WTC11 (cell line): ENCODE measurements at regions not wholly inside any gene's neighbourhood (a gene's known extent, or its start where the extent isn't known, plus 50 kb on each side); places are given as distances from the start of the nearest gene placed in this dataset.

ENCODE experiments used
- ATAC-seq: fragments of 200-7000 bp; cut with Tn5 transposase; 2 replicates; pipeline ENCODE4 v1.10.0; 2021; ENCODE audit warnings: mild to moderate bottlenecking, moderate library complexity
- CTCF ChIA-PET: fragments of 300-600 bp; sonication (Branson Sonifier 250); formaldehyde crosslinking; loops from one replicate; lab custom pipeline; 2021; ENCODE audit warnings: antibody characterized with exemption; lab: Charles Lee
- POLR2A ChIA-PET: fragments of 350-600 bp; sonication (Branson Sonifier 250); formaldehyde crosslinking; loops from one replicate; lab custom pipeline; 2021; ENCODE audit warnings: antibody characterized with exemption; lab: Charles Lee
- DNase-seq: peaks from one replicate; pipeline ENCODE4 v3.0.0; 2021; ENCODE audit warnings: low spot score
- H3K27ac Mint-ChIP-seq: 2 replicates; pipeline ENCODE4 v1.8.0; 2021; ENCODE audit warnings: mixed read lengths
- H3K27me3 Mint-ChIP-seq: 2 replicates; pipeline ENCODE4 v1.8.0; 2021; ENCODE audit warnings: low read depth, mild to moderate bottlenecking, moderate library complexity, mixed read lengths
- H3K36me3 Mint-ChIP-seq: 2 replicates; pipeline ENCODE4 v1.8.0; 2021; ENCODE audit warnings: mixed read lengths
- H3K4me1 Mint-ChIP-seq: 2 replicates; pipeline ENCODE4 v1.8.0; 2022; ENCODE audit warnings: mixed read lengths
- H3K4me3 Mint-ChIP-seq: 2 replicates; pipeline ENCODE4 v1.8.0; 2021; ENCODE audit warnings: mild to moderate bottlenecking, moderate library complexity, mixed read lengths
- H3K9me3 Mint-ChIP-seq: 2 replicates; pipeline ENCODE4 v1.8.0; 2021; ENCODE audit warnings: mixed read lengths
- FOXP4 ChIP-seq: sonication (generic); formaldehyde crosslinking; IDR thresholded peaks from 2 replicates; pipeline ENCODE4 v1.8.0; 2022; ENCODE audit warnings: mild to moderate bottlenecking, missing genetic modification reagents
- GRHL2 ChIP-seq: fragments of 250-450 bp; sonication (Bioruptor Pico); IDR thresholded peaks from 2 replicates; pipeline ENCODE4 v1.8.0; 2022; ENCODE audit warnings: mild to moderate bottlenecking, moderate library complexity; ENCODE audit not compliant: insufficient replicate concordance, severe bottlenecking
- HMGA2 ChIP-seq: fragments of 250-450 bp; sonication (Bioruptor Pico); IDR thresholded peaks from 2 replicates; pipeline ENCODE4 v1.4.0; 2021; ENCODE audit warnings: mild to moderate bottlenecking, moderate library complexity
- IRF2 ChIP-seq: sonication (generic); formaldehyde crosslinking; IDR thresholded peaks from 2 replicates; pipeline ENCODE4 v1.8.0; 2022; ENCODE audit warnings: low read depth, missing genetic modification reagents, borderline replicate concordance
- JAZF1 ChIP-seq: fragments of 250-450 bp; sonication (Bioruptor Pico); IDR thresholded peaks from 2 replicates; pipeline ENCODE4 v1.9.0; 2021; ENCODE audit warnings: moderate library complexity, mild to moderate bottlenecking, inconsistent platforms
- KAT7 ChIP-seq: sonication (generic); formaldehyde crosslinking; IDR thresholded peaks from 2 replicates; pipeline ENCODE4 v1.8.1; 2023; ENCODE audit warnings: missing genetic modification reagents, mild to moderate bottlenecking, borderline replicate concordance
- MLX ChIP-seq: sonication (generic); formaldehyde crosslinking; IDR thresholded peaks from 2 replicates; pipeline ENCODE4 v1.8.1; 2023; ENCODE audit warnings: mild to moderate bottlenecking, missing genetic modification reagents, moderate library complexity
- NFE2L1 ChIP-seq: sonication (generic); formaldehyde crosslinking; IDR thresholded peaks from 2 replicates; pipeline ENCODE4 v1.8.1; 2023; ENCODE audit warnings: missing genetic modification reagents
- NFYB ChIP-seq: sonication (generic); formaldehyde crosslinking; conservative IDR thresholded peaks from 2 replicates; pipeline ENCODE4 v1.8.0; 2022; ENCODE audit warnings: low read depth, missing genetic modification reagents
- NR2C2 ChIP-seq: sonication (generic); formaldehyde crosslinking; IDR thresholded peaks from 2 replicates; pipeline ENCODE4 v1.8.0; 2022; ENCODE audit warnings: mild to moderate bottlenecking, missing genetic modification reagents
- OVOL2 ChIP-seq: fragments of 250-450 bp; sonication (Bioruptor Pico); IDR thresholded peaks from 2 replicates; pipeline ENCODE4 v1.9.0; 2021; ENCODE audit warnings: mild to moderate bottlenecking, borderline replicate concordance
- SMAD4 ChIP-seq: sonication (generic); formaldehyde crosslinking; IDR thresholded peaks from 2 replicates; pipeline ENCODE4 v1.8.0; 2022; ENCODE audit warnings: mild to moderate bottlenecking, missing genetic modification reagents
- TCF7 ChIP-seq: sonication (generic); formaldehyde crosslinking; IDR thresholded peaks from 2 replicates; pipeline ENCODE4 v1.8.0; 2022; ENCODE audit warnings: mild to moderate bottlenecking, low read depth, missing genetic modification reagents, moderate library complexity
- TEAD1 ChIP-seq: sonication (generic); formaldehyde crosslinking; IDR thresholded peaks from 2 replicates; pipeline ENCODE4 v1.8.0; 2022; ENCODE audit warnings: mild to moderate bottlenecking, missing genetic modification reagents
- TEAD4 ChIP-seq: sonication (generic); formaldehyde crosslinking; IDR thresholded peaks from 2 replicates; pipeline ENCODE4 v1.8.0; 2022; ENCODE audit warnings: mild to moderate bottlenecking, missing genetic modification reagents
- TP53 ChIP-seq: sonication (generic); formaldehyde crosslinking; IDR thresholded peaks from 2 replicates; pipeline ENCODE4 v1.8.1; 2023; ENCODE audit warnings: mild to moderate bottlenecking, missing genetic modification reagents
- ZBTB43 ChIP-seq: sonication (generic); formaldehyde crosslinking; IDR thresholded peaks from 2 replicates; pipeline ENCODE4 v1.8.1; 2023; ENCODE audit warnings: mild to moderate bottlenecking, missing genetic modification reagents
- ZNF121 ChIP-seq: sonication (generic); formaldehyde crosslinking; IDR thresholded peaks from 2 replicates; pipeline ENCODE4 v1.8.0; 2023; ENCODE audit warnings: missing genetic modification reagents
- ZNF281 ChIP-seq: sonication (generic); formaldehyde crosslinking; IDR thresholded peaks from 2 replicates; pipeline ENCODE4 v1.8.0; 2023; ENCODE audit warnings: mild to moderate bottlenecking, missing genetic modification reagents
- ZNF416 ChIP-seq: fragments of 250-450 bp; sonication (Bioruptor Pico); IDR thresholded peaks from 2 replicates; pipeline ENCODE4 v1.9.0; 2021; ENCODE audit warnings: mild to moderate bottlenecking, inconsistent platforms
- ZNF425 ChIP-seq: fragments of 250-450 bp; sonication (Bioruptor Pico); conservative IDR thresholded peaks from 2 replicates; pipeline ENCODE4 v1.9.0; 2021; ENCODE audit warnings: mild to moderate bottlenecking
- ZNF671 ChIP-seq: fragments of 250-450 bp; sonication (Bioruptor Pico); IDR thresholded peaks from 2 replicates; pipeline ENCODE4 v1.8.0; 2021; ENCODE audit warnings: mild to moderate bottlenecking
- TF ChIP-seq, protein P1 (sequence below): sonication (generic); formaldehyde crosslinking; IDR thresholded peaks from 2 replicates; pipeline ENCODE4 v1.8.0; 2022; ENCODE audit warnings: mild to moderate bottlenecking, missing genetic modification reagents
- TF ChIP-seq, protein P2 (sequence below): sonication (generic); formaldehyde crosslinking; IDR thresholded peaks from 2 replicates; pipeline ENCODE4 v1.8.1; 2022; ENCODE audit warnings: missing genetic modification reagents, borderline replicate concordance

GRCh38 chr10:9596368-9596920 is 1421.2 kb upstream of the CELF2 start (continued):
- TF ChIP-seq OVOL2 (CRISPR knock-in tag) (no peak), KAT7 (CRISPR knock-in tag) (no peak)

DNA sequence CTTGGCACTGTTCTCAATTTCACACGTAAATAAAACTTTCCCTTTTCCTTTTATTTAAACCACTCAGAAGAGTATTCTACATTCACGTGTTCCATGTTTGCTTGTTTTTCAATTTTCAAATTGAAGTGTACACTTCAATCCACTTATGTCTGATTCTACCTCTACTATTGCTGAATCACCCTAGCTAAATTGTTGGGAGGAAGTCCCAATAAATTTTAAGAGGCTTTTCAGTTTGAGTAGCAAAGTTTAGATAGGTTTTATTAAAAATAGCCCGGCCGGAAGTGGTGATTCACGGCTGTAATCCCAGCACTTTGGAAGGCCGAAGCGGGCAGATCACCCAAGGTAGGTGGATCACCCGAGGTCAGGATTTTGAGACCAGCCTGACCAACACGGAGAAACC is 1414.7 kb upstream of the CELF2 start:
- peaks cover 30% of the 10 kb centered on the region for H3K4me1 Mint-ChIP-seq
- TF ChIP-seq TEAD1: no peak
- TF ChIP-seq, protein P1, sequence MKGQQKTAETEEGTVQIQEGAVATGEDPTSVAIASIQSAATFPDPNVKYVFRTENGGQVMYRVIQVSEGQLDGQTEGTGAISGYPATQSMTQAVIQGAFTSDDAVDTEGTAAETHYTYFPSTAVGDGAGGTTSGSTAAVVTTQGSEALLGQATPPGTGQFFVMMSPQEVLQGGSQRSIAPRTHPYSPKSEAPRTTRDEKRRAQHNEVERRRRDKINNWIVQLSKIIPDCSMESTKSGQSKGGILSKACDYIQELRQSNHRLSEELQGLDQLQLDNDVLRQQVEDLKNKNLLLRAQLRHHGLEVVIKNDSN (CRISPR knock-in tag): no peak
- TF ChIP-seq MLX (CRISPR knock-in tag): no peak
- TF ChIP-seq ZNF416 (CRISPR knock-in tag): no peak
- no peak for TF ChIP-seq SMAD4 (CRISPR knock-in tag)
- no peak for TF ChIP-seq NR2C2 (CRISPR knock-in tag)
- ATAC-seq: no peak
- no peak overlapping the region for H3K27ac Mint-ChIP-seq
- ChIA-PET CTCF (interaction anchor here (0.7 kb wide), 1 partner anchor 260 kb away, joined by 3 read pairs; no protein-coding TSS in a partner anchor), POLR2A (no interaction called here)
- no peaks in the 10 kb centered on the region for H3K9me3 Mint-ChIP-seq
- no peaks in the 10 kb centered on the region for H3K36me3 Mint-ChIP-seq
- H3K27me3 Mint-ChIP-seq: no peaks in the 10 kb centered on the region
- no peak overlapping the region for H3K4me3 Mint-ChIP-seq
- DNase-seq: no peak

DNA sequence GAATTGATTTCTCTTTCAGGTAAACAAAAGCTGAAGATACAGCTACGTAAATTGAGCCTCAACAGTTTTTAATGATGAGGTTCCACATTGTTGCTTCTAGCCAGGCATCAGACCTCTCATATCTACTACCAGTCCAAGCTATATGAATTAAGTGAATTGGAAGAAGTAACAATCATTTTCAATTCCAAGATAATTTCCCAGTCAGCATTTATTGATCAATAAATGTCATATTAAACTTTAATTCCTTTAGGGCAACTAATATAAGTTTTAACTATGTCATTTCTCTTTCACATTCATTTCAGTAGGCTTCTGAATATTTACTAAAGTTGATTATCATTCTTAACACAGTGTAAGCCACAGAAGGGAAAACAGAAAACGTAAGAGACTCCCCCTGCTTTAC is 1413.7 kb upstream of the CELF2 start:
- Mint-ChIP-seq H3K4me1 (peaks cover 23% of the 10 kb centered on the region), H3K27ac (no peak overlapping the region), H3K36me3 (no peaks in the 10 kb centered on the region), H3K9me3 (no peaks in the 10 kb centered on the region), H3K27me3 (no peaks in the 10 kb centered on the region), H3K4me3 (no peak overlapping the region)
- ChIA-PET CTCF (no interaction called here), POLR2A (interaction anchor here (0.5 kb wide), 1 partner anchor 42 kb away, joined by 3 read pairs; no protein-coding TSS in a partner anchor)
- no peak for ATAC-seq
- DNase-seq: no peak
- TF ChIP-seq, protein P2, sequence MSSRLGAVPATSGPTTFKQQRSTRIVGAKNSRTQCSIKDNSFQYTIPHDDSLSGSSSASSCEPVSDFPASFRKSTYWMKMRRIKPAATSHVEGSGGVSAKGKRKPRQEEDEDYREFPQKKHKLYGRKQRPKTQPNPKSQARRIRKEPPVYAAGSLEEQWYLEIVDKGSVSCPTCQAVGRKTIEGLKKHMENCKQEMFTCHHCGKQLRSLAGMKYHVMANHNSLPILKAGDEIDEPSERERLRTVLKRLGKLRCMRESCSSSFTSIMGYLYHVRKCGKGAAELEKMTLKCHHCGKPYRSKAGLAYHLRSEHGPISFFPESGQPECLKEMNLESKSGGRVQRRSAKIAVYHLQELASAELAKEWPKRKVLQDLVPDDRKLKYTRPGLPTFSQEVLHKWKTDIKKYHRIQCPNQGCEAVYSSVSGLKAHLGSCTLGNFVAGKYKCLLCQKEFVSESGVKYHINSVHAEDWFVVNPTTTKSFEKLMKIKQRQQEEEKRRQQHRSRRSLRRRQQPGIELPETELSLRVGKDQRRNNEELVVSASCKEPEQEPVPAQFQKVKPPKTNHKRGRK (CRISPR knock-in tag): no peak
- TF ChIP-seq TCF7 (CRISPR knock-in tag) (no peak), ZNF671 (CRISPR knock-in tag) (no peak), HMGA2 (CRISPR knock-in tag) (no peak), IRF2 (CRISPR knock-in tag) (no peak), ZBTB43 (no peak), NFE2L1 (CRISPR knock-in tag) (no peak), ZNF281 (CRISPR knock-in tag) (no peak), JAZF1 (no peak), ZNF425 (CRISPR knock-in tag) (no peak), TP53 (no peak), ZNF121 (CRISPR knock-in tag) (no peak), FOXP4 (CRISPR knock-in tag) (no peak), NFYB (CRISPR knock-in tag) (no peak), TEAD4 (CRISPR knock-in tag) (no peak), GRHL2 (CRISPR knock-in tag) (no peak)
